GM19452 (cell line): ENCODE measurements at regions not wholly inside any gene's neighbourhood (a gene's known extent, or its start where the extent isn't known, plus 50 kb on each side); places are given as distances from the start of the nearest gene placed in this dataset.

Experiments
- ATAC-seq: cut with Tn5 transposase; IDR thresholded peaks from one replicate; pipeline ENCODE4 v1.9.1; 2021; ENCODE audit not compliant: unreplicated experiment

DNA sequence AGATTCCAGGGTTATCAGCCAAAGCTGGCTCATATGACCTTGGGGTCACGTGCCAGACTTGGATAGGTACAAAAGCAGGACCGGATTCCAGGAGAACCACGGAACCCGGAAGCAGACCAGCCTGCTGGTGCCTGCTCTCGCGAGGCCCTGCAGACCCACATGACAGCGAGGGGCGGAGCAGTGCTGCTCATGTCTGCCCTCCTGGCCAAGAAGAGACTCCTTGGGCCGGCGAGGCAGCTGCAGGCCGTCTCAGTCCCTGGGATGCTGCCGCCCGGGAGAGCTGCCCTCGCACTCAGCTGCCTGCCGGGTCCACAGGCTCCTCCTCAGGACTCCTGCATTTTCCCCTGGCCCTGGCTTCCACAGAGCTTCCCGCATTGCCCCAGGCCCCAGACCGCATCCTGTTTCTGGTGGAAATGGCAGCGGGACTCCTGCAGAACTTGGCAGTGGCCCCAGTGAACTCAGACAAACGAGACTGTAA, 739.5 kb downstream of the SOCS6 start:
- no peak for ATAC-seq

DNA sequence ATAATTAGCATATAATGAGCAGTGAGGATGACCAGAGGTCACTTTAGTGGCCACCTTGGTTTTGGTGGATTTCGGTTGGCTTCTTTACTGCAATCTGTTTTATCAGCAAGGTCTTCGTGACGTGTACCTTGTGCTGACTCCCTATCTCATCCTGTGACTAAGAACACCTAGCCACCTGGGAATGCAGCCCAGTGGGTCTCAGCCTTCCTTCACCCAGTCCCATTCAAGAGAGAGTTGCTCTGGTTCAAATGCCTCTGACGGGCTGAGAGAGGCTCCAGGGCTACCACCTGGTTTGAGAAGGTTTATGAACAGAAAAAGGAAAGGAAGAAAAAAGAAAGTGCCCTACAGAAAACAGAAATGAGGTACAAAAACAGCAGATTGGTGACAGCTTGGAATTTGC, 738.7 kb downstream of the SOCS6 start:
- no peak for ATAC-seq

DNA sequence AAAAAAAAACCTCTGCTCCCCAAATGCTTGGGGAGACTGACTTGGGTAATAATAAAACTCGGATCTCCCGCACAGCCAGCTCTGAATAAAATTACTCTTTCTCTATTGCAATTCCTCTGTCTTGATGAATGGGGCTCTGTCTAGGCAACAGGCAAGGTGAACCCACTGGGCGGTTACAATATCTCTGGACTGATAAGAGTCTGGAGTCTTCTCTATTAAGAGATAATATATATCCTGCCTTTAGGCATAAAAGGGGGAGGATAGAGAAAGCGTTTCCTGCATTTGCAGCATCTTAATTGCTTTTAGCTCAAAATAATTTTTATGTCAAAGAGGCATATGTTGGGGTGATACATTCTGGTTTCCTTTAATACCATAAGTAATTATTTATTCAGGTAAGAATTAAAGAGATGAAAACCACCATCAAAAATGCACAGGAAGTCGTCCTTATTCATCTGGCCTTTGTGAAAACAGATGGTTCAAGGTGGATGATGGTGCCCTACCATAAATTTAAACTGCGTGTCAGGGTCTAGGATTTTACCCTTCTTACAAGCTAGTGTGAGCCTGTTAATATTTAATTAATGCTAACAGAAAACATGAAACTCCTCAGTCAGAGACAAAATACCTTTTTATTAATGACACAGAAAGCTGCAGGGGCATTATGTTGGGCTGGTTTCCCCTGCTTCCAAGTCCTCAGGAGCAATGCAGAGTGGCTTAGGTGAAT, 736.8 kb downstream of the SOCS6 start:
- no peak for ATAC-seq

DNA sequence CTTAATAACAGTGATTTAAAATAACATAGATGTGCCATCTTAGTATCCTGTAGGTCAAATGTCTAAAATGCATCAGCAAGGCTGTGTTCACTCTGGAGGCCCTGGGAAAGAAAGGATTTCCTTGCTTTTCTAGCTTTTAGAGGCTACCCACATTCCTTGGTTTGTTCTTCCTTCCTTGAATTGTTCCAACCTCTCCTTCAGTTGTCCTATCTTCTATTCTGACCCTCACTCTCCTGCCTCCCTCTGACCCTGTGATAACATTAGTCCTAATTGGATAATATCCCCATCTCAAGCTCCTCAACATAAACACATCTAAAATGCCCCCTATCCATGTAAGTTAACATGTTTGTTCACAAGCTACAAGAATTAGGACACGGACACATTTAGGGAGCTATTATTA, 733.5 kb downstream of the SOCS6 start:
- ATAC-seq = no peak

DNA sequence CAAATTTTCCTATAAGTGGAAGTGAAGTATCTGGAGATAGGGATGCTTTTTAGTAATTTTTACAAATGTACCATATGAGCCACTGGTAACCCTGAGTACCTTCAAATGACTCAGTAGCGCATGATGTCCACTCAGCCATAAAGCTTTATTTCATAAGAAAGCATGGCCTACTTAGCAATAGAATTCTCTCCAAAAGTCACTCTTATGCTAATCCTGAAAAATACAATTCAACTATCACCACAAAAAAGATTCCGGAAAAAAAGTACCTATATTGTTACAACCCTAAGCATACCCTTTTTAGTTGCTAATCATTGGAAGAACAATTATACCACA, 732.2 kb downstream of the SOCS6 start:
- ATAC-seq = no peak

DNA sequence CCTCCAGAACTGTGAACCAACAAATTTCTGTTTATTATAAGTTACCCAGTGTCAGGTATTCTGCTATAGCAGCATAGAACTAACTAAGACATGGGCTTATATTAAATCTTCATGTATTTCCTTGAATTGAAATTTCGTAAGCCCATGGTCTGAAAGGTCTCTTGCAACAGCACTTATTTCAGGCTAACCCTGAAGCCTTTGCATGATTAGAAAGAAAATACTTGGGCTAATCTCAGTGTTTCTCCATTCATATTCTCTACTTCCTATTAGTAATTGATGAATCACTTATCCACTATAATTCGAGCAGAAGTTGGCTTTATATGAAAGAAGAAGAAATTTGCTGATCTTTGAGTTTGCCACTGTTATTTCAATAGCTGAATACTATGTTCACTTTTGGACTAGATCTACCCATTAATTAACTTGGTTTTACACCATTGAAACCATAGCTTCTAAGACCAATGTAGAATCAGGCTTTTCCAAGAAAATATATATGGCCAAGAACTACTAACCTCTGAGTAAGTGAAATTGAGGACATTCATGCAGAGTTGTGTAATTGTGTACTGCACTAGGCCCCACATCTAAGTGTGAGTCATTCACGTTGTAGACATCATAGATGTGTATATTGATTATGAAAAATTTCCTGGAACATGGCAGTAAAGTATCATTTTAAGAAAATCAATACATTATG, 731.6 kb downstream of the SOCS6 start:
- no peak for ATAC-seq

DNA sequence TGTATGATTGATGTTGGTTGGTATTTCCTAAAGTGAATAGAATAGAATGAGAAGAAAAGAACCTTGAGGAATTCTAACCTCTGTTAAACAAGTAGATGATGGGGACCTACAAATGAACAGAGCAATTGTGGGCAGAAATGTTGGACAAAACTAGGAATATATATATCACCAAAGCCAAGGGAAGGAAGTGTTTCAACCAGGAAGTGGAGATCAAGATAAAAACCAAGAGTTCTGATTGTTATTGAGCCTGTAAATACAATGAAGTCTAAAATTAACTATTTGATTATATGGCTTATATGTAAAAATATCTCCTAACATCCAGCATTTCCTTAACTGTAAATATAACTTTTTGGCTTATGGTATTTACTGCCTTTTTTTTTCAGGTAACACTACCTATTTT, 730.0 kb downstream of the SOCS6 start:
- ATAC-seq = no peak

DNA sequence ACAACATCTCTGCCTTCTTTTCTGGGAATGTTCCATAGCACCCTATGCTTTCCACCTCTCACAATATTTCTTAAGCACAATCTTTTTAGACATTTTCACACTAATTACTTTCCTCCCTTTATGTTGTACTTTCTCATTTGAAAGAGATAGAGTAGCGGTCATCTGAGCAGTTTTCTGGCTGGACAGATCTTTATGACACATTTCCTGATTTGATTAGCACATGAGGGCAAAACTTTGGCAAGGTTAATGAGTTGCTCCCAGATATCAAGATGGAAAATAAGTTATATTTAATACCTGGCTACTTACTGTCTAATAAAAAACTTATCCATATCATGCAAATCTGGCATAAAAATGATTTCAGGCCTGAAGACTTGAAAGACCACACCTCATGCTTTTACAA, 723.9 kb downstream of the SOCS6 start:
- no peak for ATAC-seq

DNA sequence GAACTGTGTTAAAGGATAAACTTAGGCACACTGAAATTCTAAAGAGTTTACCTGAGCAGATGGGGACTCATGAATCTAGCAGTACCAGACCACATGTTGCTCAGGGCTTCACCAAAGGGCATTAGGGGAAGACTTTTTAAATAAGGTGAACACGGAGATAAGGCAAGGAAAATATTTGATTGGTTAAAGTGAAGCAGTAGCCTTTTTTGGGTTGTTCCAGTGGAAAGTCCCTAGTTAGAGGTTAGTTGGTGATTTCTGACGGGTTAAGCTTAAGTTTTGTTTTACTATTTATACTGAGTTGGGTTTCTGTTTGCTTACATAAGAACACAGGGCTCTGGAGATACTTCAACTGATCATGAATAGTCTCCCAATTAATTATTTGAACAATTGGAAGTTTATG, 722.5 kb downstream of the SOCS6 start:
- ATAC-seq = no peak

DNA sequence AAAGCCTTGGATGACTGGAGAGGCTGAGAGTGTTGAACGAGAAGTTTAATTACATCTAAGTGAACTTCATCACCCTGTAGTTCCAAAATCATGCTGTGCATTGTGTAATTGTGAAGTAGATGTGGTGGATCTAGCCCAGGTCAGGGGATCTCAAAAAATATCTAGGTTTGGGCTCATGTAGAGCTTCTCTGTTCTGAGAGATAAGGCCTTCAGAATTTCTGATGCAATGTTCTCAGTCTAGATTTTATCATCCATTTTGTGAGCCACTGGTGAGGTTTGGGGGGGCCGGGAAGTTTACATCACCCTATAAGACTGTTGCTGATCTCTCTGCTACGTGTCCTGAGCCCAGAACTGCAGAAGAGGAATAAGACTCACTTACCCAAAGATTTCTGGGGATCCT, 719.4 kb downstream of the SOCS6 start:
- no peak for ATAC-seq

DNA sequence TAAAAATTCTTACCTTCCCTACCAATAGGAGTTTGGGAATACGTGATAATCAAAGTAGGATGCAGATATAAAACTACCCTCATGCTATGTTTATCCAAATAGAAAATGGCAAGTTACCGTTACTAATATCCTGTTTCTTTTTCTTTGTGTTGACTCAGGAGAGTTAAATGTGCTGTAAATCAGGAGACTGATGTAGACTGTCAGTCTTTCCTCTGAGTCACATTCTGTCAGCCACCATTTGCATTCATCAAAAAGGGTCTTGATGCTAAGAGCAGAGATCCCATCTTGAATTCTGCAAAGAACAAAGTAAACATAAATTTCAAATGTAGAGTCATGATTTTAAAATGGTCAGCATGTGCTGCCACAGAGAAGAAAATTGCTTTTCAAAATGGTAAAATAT, 712.8 kb downstream of the SOCS6 start:
- no peak for ATAC-seq

DNA sequence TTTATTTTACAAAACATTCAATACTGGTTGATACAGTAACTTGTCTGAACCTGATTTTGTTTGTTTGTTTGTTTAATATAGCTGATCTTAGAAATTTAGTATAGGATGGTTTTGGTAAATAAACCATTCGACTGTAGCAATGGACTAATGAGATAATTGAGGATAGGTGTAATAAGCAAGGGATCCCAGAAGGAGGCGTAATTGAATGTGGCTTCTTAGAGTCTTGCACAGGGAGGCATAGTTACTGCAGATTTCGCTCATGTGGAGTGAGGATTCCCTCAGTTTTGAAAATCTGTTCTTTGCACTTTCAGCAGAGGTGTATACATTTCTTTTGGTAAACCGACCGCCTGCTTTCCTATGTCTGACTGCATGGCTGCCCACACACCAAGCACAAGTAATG, 709.6 kb downstream of the SOCS6 start:
- no peak for ATAC-seq

DNA sequence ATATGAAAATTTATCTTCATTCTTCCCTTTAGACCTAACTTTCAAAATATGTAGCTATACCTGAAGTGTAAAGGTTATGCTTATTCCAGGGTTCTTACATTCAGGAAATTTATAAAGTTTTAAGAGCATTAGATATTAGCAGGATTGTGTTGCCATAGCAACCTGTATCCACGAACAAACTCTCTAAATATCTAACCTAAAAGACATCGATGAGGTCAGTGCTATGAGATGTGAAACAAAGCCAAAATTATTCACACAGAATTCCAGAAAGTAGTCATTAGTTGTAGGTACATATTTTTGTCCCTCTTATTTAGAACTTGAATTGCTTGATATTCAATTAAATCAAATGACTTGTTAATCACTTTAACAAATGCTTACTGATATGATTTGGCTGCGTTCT, 705.3 kb downstream of the SOCS6 start:
- no peak for ATAC-seq

DNA sequence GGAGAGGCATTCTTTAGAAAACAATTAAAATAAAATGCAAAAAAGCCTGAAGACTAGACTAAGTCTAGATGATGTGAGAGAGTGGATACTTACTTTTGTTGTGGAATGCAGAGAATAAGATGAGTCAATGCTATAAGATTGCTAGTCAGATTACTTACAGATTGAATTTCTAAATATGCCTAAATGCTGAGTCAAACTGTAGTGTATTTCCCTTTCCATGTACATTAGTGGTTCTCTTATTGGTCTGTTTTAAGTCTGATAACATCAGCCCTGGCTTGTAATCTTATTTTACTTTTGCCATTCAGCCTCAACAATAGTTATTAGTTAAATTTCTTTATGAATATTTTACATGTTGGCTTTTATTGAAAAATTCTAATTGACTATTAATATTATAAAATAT, 702.7 kb downstream of the SOCS6 start:
- ATAC-seq = no peak

DNA sequence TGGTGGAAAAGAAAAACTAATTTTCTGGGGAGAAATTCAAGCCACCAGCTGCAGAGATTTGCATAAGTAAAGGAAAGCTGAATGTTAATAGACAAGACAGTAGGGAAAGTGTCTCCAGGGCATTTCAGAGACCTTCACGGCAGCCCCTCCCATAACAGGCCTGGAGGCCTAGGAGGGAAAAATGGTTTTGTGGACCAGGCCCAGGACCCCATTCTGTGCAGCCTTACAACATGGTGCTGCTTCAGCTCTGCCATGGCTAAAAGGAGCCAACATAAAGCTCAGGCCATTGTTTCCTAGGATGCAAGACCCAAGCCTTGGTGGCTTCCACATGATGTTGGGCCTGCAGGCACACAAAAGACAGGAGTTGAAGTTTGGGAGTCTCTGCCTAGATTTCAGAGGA, 697.1 kb downstream of the SOCS6 start:
- no peak for ATAC-seq

DNA sequence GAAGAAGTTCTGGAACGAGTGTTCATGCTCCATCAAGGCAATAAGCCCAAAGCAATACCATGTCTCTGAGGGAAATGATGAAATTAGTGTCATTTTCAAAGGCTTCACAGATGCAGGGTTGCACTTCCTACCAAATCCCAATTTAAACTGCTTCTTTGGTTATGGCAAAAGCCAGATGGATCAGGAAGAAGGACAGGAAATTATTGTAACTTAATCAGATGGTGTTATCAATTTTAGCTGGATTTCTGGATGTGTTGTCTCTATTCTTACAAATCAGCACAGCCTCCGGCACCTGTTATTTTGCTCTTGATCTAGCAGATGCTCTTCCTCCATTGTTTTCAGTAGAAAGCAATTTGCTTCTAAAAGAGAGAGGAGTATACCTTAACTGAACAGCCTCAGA, 693.4 kb downstream of the SOCS6 start:
- ATAC-seq = no peak

DNA sequence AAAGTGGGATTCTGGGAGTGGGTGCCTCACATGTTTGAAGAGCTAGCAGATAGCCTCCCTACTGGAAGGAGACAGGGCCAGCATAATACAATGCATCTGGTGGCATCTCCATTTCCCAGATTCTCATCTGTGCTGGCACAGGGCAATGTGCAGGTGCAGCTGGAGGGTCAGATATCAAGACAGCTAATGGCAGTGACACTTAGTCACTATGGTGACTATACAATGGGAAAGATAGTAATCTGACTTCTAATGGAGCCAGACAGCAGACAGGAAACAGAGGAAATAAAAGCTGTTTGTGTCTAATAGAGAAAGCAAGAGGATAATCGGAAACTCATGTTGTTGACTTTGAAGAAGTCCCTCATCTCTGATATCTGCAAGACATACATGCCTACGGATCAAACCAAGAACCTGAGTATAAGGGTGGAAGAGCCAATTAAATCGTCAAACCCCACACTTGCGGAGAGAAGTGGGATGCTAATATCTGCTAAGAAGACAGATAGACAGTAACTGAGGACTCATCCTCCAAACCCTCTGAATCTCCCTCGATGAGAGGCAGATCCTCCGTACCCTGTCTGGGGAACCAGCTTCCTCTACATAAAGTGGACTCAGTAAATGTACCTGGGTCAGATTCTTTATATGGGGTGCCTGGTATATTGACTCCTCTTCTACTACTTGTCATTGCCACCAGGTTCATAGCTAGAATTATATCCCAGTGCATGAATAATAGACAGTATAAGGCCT, 692.7 kb downstream of the SOCS6 start:
- no peak for ATAC-seq

DNA sequence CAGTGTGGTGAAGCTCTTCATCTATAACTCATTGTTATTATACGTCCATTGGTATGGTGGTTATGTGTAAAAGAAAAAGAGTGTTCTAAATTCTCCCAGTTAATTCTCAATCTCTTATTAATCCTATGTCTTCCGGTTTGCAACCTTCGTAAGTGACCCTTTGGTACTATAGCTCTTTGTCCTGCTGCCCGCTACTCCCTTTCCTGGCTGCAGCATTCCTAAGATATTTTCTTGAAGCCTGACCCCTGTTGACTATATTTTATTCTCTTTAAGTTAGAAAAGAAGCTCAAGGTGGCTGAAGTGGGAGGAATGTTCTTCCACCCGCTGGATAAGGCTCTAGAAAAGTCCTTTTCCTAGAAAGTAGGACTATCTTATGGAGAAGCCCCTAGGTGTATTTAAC, 684.8 kb downstream of the SOCS6 start:
- ATAC-seq = no peak

DNA sequence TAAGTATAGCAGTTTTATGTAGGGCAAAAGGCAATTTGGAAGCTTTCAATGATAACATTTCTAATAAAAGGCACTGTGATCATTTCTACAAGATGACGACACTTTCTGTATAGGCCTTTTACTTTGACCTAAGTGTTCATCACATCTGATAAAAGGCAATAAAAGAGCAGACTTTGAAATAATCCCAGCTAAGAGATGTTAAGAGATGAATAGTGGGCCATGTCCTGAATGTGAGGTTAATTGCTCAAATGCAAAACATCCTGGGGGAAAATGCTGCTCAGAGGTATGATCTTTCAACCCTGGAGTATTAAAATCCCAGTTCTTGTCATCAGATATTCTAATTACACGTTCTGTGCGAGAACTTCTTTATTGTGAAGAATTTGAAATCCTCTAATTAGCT, 677.6 kb downstream of the SOCS6 start:
- no peak for ATAC-seq

DNA sequence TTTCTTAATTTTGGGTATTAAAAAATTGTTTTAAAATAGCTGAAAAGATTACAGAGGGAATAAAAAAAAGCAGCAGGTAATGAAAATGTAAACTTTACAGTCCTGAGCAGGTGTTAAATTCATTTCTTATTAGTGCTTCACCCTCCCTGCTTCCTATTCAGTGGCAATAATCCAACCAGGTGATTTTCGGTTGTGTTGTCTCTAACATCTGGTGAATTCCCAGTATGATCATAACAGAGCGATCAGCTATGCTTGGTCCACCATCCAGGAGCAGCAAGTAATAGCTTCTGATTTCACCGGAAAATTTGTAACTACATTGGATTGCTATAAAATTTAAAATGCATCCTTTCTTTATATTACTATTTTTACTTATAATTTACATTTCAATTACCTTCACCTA, 673.1 kb downstream of the SOCS6 start:
- no peak for ATAC-seq

DNA sequence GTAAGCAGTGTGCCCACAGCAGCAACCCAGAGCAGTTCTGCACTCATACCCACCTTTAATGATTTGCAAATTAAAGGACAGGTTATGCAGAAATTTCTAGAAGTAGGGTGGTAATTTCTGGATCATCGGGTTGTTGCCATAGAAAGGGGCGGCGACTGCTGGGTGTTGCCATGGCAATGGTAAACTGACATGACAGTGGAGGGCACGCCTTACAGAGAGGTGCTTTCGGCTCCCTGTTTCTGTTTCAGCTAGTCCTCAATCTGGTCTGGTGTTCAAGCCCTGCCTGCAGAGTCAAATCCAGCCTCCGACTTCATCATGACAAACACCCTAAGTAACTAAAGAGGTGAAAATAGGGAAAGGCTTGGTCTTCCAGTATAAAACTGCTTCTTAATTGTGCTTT, 667.7 kb downstream of the SOCS6 start:
- ATAC-seq = no peak

DNA sequence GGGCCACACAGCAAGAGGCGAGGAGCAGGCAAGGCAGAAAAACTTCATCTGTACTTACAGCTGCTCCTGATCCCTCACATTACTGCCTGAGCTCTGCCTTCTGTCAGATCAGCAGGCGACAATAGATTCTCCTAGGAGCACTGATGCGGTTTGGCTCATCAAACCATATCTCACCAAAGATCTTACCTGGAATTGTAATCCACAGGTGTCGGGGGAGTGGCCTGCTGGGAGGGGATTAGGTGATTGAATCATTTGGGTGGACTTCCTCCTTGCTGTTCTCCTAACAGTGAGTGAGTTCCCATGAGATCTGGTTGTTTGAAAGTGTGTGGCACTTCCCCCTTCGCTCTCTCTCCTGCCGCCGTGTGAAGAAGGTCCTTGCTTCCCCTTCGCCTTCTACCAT, 647.3 kb downstream of the SOCS6 start:
- no peak for ATAC-seq
